ENCODE measurements at regions not wholly inside any gene's neighbourhood (a gene's known extent, or its start where the extent isn't known, plus 50 kb on each side); places are given as distances from the start of the nearest gene placed in this dataset.

DNA sequence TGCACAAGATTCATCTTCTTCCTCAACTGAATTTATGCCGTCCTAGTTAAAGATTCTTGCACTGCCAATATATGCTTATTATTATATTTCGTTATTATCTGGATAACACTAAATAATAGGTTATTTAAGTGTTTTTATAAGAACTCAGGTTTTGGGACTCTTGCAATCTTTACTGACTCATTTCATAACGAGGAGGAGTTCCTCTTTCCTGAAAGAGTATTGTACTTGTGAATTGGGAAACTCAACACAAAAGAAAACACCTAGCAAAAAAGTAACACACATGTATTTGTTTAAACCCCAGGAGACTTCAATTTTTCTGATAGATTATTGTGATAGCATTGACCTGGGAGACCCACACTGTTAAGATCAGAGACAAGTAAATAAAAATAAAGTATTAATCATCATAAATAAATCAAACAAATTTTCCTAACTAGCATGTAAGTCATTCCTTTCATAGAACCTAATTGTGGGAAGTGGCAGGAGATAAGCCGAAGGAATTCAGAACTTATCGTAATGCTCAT lies 505.8 kb downstream of the KCNJ2 start:
- TF ChIP-seq, protein P1, sequence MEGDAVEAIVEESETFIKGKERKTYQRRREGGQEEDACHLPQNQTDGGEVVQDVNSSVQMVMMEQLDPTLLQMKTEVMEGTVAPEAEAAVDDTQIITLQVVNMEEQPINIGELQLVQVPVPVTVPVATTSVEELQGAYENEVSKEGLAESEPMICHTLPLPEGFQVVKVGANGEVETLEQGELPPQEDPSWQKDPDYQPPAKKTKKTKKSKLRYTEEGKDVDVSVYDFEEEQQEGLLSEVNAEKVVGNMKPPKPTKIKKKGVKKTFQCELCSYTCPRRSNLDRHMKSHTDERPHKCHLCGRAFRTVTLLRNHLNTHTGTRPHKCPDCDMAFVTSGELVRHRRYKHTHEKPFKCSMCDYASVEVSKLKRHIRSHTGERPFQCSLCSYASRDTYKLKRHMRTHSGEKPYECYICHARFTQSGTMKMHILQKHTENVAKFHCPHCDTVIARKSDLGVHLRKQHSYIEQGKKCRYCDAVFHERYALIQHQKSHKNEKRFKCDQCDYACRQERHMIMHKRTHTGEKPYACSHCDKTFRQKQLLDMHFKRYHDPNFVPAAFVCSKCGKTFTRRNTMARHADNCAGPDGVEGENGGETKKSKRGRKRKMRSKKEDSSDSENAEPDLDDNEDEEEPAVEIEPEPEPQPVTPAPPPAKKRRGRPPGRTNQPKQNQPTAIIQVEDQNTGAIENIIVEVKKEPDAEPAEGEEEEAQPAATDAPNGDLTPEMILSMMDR (conservative IDR thresholded peaks at IDR 0.05 in 1 of 2, IDR thresholded peaks at IDR 0.05 in 1 of 2; ENCODE audit: extremely low read depth in 1 of 2, insufficient read depth in 1 of 2, low read depth in 1 of 2, low read length in 2 of 2), result no peak
- TF ChIP-seq EZH2 (IDR thresholded peaks at IDR 0.05; ENCODE audit: borderline replicate concordance, low read length), result no peak

All from mammary epithelial cell (primary cell).